HL-60 (cell line): ENCODE measurements at regions not wholly inside any gene's neighbourhood (a gene's known extent, or its start where the extent isn't known, plus 50 kb on each side); places are given as distances from the start of the nearest gene placed in this dataset.

Experiments used
- GABPA ChIP-seq: IDR thresholded peaks from 2 replicates; pipeline ENCODE4 v1.6.1; 2012; ENCODE audit warnings: low read depth
- POLR2AphosphoS5 ChIP-seq: IDR thresholded peaks from 2 replicates; pipeline ENCODE4 v1.6.1; 2012; ENCODE audit warnings: low read depth
- REST ChIP-seq: IDR thresholded peaks from 2 replicates; pipeline ENCODE4 v1.6.1; 2012; ENCODE audit warnings: low read depth; ENCODE audit not compliant: insufficient replicate concordance
- TF ChIP-seq, protein P1 (sequence below): IDR thresholded peaks from one replicate; pipeline ENCODE4 v1.5.1; 2011; ENCODE audit warnings: low read length, control low read depth, inconsistent platforms; ENCODE audit not compliant: insufficient read depth

DNA sequence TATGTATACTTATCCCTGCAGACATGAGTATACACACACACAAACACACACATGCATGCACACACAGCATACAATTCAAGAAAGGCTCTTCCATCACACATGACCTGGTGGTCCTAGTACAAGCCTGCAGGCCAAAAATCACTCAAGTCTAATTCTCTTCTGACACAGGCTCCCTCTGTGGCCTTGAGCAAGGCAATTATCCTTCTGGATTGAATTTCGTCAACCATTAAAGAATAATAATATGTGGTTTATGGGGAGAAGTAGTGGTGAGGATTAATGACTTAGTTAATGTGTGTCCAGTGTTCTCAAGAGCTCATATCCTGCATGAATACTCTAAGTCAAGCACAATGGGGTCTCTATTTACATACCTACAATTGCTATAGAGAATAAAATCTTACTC lies 161.8 kb upstream of the KIAA1217 start:
- TF ChIP-seq POLR2AphosphoS5: no peak
- TF ChIP-seq, protein P1, sequence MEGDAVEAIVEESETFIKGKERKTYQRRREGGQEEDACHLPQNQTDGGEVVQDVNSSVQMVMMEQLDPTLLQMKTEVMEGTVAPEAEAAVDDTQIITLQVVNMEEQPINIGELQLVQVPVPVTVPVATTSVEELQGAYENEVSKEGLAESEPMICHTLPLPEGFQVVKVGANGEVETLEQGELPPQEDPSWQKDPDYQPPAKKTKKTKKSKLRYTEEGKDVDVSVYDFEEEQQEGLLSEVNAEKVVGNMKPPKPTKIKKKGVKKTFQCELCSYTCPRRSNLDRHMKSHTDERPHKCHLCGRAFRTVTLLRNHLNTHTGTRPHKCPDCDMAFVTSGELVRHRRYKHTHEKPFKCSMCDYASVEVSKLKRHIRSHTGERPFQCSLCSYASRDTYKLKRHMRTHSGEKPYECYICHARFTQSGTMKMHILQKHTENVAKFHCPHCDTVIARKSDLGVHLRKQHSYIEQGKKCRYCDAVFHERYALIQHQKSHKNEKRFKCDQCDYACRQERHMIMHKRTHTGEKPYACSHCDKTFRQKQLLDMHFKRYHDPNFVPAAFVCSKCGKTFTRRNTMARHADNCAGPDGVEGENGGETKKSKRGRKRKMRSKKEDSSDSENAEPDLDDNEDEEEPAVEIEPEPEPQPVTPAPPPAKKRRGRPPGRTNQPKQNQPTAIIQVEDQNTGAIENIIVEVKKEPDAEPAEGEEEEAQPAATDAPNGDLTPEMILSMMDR: no peak
- TF ChIP-seq REST: no peak
- TF ChIP-seq GABPA: no peak
